HCT116 (cell line): ENCODE measurements at regions not wholly inside any gene's neighbourhood (a gene's known extent, or its start where the extent isn't known, plus 50 kb on each side); places are given as distances from the start of the nearest gene placed in this dataset.

Source experiments
- ATAC-seq: fragments of 200-7000 bp; cut with Tn5 transposase; 2 replicates; pipeline ENCODE4 v1.9.1; 2020; ENCODE audit warnings: mild to moderate bottlenecking, moderate library complexity
- BruUV-seq: library from RNA; stranded (reverse); fragments of 400-500 nt; replicated peaks from 2 replicates; lab custom pipeline; 2021; lab: Mats Ljungman, UMichigan
- CTCF ChIA-PET: fragments of 300-600 bp; sonication (Branson Sonifier 250); formaldehyde crosslinking; loops from one replicate; lab custom pipeline; 2021; ENCODE audit warnings: antibody characterized with exemption; lab: Charles Lee
- POLR2A ChIA-PET: fragments of 300-600, 350-600 bp; sonication (Branson Sonifier 250); formaldehyde crosslinking; loops from one replicate; lab custom pipeline; 2021; ENCODE audit warnings: antibody characterized with exemption; lab: Charles Lee
- RAD21 ChIA-PET, 2 experiments: fragments of 300-600 bp; sonication (Branson Sonifier 250); formaldehyde crosslinking; loops; one replicate each; lab custom pipeline; 2023; ENCODE audit warnings: low total read pairs in 2 of 2; ENCODE audit not compliant: uncharacterized antibody in 2 of 2, unreplicated experiment in 2 of 2, low non-redundant PET in 1 of 2; lab: Charles Lee
- DNase-seq: peaks from one replicate; pipeline ENCODE4 v3.0.0-alpha.2; 2010; ENCODE audit warnings: low read depth, low spot score
- H2AFZ ChIP-seq: fragments of 200-600 bp; shearing (Covaris generic), sonication (generic); 2 replicates; pipeline ENCODE4 v1.6.1; 2017; ENCODE audit warnings: low read depth, mixed run types, mixed read lengths, antibody characterized with exemption, low read length; ENCODE audit not compliant: poor library complexity, severe bottlenecking
- H3K27ac ChIP-seq: 2 replicates; pipeline ENCODE4 v1.5.1; 2012; ENCODE audit warnings: low read depth, low read length
- H3K27me3 ChIP-seq: fragments of 200-600 bp; sonication (generic); 2 replicates; pipeline ENCODE4 v1.6.1; 2016; ENCODE audit warnings: mixed run types, low read length, mixed read lengths; ENCODE audit not compliant: insufficient read depth
- H3K36me3 ChIP-seq, 2 experiments: fragments of 200-500 bp in 1 of 2; fragments of 200-600 bp in 1 of 2; sonication (Bioruptor generic) in 1 of 2; sonication (generic) in 1 of 2; 2 replicates each; pipeline versions ENCODE4 v1.5.1 to v1.6.1; 2014 to 2016; ENCODE audit warnings: low read length in 2 of 2, inconsistent platforms in 1 of 2, mixed read lengths in 1 of 2, mixed run types in 1 of 2; ENCODE audit not compliant: insufficient read depth in 2 of 2, control insufficient read depth in 1 of 2
- H3K4me1 ChIP-seq, 2 experiments: fragments of 200-600 bp in 1 of 2; sonication (generic) in 1 of 2; 2 replicates each; pipeline versions ENCODE4 v1.5.1 to v1.6.1; 2012 to 2017; ENCODE audit warnings: low read length in 2 of 2, inconsistent platforms in 1 of 2, mild to moderate bottlenecking in 1 of 2, mixed read lengths in 1 of 2, mixed run types in 1 of 2, moderate library complexity in 1 of 2; ENCODE audit not compliant: insufficient read depth in 2 of 2, control insufficient read depth in 1 of 2
- H3K4me2 ChIP-seq: fragments of 200-600 bp; sonication (generic); 2 replicates; pipeline ENCODE4 v1.6.1; 2017; ENCODE audit warnings: mixed run types, low read length, mixed read lengths
- H3K4me3 ChIP-seq, 2 experiments: fragments of 200-600 bp in 1 of 2; sonication (generic) in 1 of 2; replicated peaks in 1 of 2; 2 replicates each; pipeline ENCODE4 v1.5.1; 2011 to 2016; ENCODE audit warnings: low read length in 2 of 2, control low read depth in 1 of 2, low read depth in 1 of 2, mild to moderate bottlenecking in 1 of 2, mixed read lengths in 1 of 2, mixed run types in 1 of 2
- H3K79me2 ChIP-seq: fragments of 200-600 bp; sonication (generic); 2 replicates; pipeline ENCODE4 v1.6.1; 2017; ENCODE audit warnings: mild to moderate bottlenecking, mixed run types, low read length, moderate library complexity, mixed read lengths; ENCODE audit not compliant: insufficient read depth
- H3K9ac ChIP-seq: fragments of 200-600 bp; sonication (generic); 2 replicates; pipeline ENCODE4 v1.6.1; 2016; ENCODE audit warnings: low read length, mixed read lengths
- H3K9me2 ChIP-seq: fragments of 200-600 bp; sonication (generic), shearing (Covaris generic); 2 replicates; pipeline ENCODE4 v1.6.1; 2017; ENCODE audit warnings: mixed run types, mild to moderate bottlenecking, moderate library complexity; ENCODE audit not compliant: insufficient read depth
- H3K9me3 ChIP-seq, 2 experiments: fragments of 200-500 bp in 1 of 2; fragments of 200-600 bp in 1 of 2; sonication (Bioruptor generic) in 1 of 2; sonication (generic) in 1 of 2; 2 replicates each; pipeline ENCODE4 v1.6.1; 2014 to 2017; ENCODE audit warnings: low read length in 2 of 2, mixed read lengths in 2 of 2, inconsistent platforms in 1 of 2, low read depth in 1 of 2, mild to moderate bottlenecking in 1 of 2, mixed run types in 1 of 2, moderate library complexity in 1 of 2; ENCODE audit not compliant: control insufficient read depth in 1 of 2, insufficient read depth in 1 of 2
- H4K20me1 ChIP-seq: fragments of 200-600 bp; sonication (generic), shearing (Covaris generic); 2 replicates; pipeline ENCODE4 v1.6.1; 2017; ENCODE audit warnings: mixed run types, mild to moderate bottlenecking, moderate library complexity; ENCODE audit not compliant: insufficient read depth
- ATF3 ChIP-seq: IDR thresholded peaks from 2 replicates; pipeline ENCODE4 v1.6.1; 2012
- ELF1 ChIP-seq: IDR thresholded peaks from 2 replicates; pipeline ENCODE4 v1.6.1; 2012; ENCODE audit warnings: low read depth, borderline replicate concordance
- EZH2 ChIP-seq: fragments of 200-600 bp; sonication (generic); IDR thresholded peaks from 2 replicates; pipeline ENCODE4 v1.6.1; 2017; ENCODE audit warnings: antibody characterized with exemption, mixed run types
- EZH2phosphoT487 ChIP-seq: fragments of 200-600 bp; IDR thresholded peaks from 2 replicates; pipeline ENCODE4 v1.6.1; 2018; ENCODE audit warnings: antibody characterized with exemption, borderline replicate concordance
- FOSL1 ChIP-seq: IDR thresholded peaks from 2 replicates; pipeline ENCODE4 v1.6.1; 2012; ENCODE audit warnings: low read depth
- MAX ChIP-seq: IDR thresholded peaks from 2 replicates; pipeline ENCODE4 v1.6.1; 2012
- POLR2A ChIP-seq: IDR thresholded peaks from 2 replicates; pipeline ENCODE4 v1.7.0; 2011; ENCODE audit warnings: borderline replicate concordance; ENCODE audit not compliant: insufficient read depth, insufficient read length; ENCODE audit errors: extremely low read depth
- POLR2AphosphoS5 ChIP-seq: IDR thresholded peaks from 2 replicates; pipeline ENCODE4 v1.6.1; 2011; ENCODE audit warnings: mild to moderate bottlenecking, low read depth, low read length, moderate library complexity
- RAD21 ChIP-seq: IDR thresholded peaks from 2 replicates; pipeline ENCODE4 v1.6.1; 2012; ENCODE audit warnings: low read depth, mild to moderate bottlenecking
- REST ChIP-seq: IDR thresholded peaks from 2 replicates; pipeline ENCODE4 v1.6.1; 2012; ENCODE audit warnings: low read depth
- SIN3A ChIP-seq: IDR thresholded peaks from 2 replicates; pipeline ENCODE4 v1.6.1; 2012; ENCODE audit warnings: low read depth
- SP1 ChIP-seq: IDR thresholded peaks from 2 replicates; pipeline ENCODE4 v1.6.1; 2012; ENCODE audit warnings: low read depth
- SRF ChIP-seq: IDR thresholded peaks from 2 replicates; pipeline ENCODE4 v1.6.1; 2012; ENCODE audit warnings: low read depth
- TCF7L2 ChIP-seq: IDR thresholded peaks from 2 replicates; pipeline ENCODE4 v1.7.0; 2011; ENCODE audit warnings: borderline replicate concordance, inconsistent platforms; ENCODE audit not compliant: insufficient read depth, insufficient read length; ENCODE audit errors: extremely low read depth
- ZBTB33 ChIP-seq: IDR thresholded peaks from 2 replicates; pipeline ENCODE4 v1.6.1; 2011; ENCODE audit warnings: mild to moderate bottlenecking, low read length, moderate library complexity; ENCODE audit not compliant: insufficient replicate concordance; ENCODE audit errors: extremely low read depth
- ZFX ChIP-seq: fragments of 450-650 bp; IDR thresholded peaks from 2 replicates; pipeline ENCODE4 v1.6.1; 2017
- ZNF274 ChIP-seq: fragments of 200-500 bp; sonication (Bioruptor generic); IDR thresholded peaks from 2 replicates; pipeline ENCODE4 v1.6.1; 2014; ENCODE audit warnings: mild to moderate bottlenecking, low read depth, low read length, inconsistent platforms
- intact Hi-C: fragments of 100-400 bp; cut with micrococcal nuclease; formaldehyde crosslinking; loops from 2 replicates; pipeline ENCODE4 v1.10.0; 2022

GRCh38 chr1:69252696-69253095 lies 315.0 kb upstream of the LRRC7 start:
- Histone ChIP-seq H3K4me1 (no peaks in the 10 kb centered on the region), H3K9ac (no peak overlapping the region), H3K27ac (no peak overlapping the region), H3K4me3 (no peak overlapping the region), H3K79me2 (no peaks in the 10 kb centered on the region), H4K20me1 (no peaks in the 10 kb centered on the region), H3K9me3 (no peaks in the 10 kb centered on the region), H3K9me2 (no peaks in the 10 kb centered on the region), H3K36me3 (no peaks in the 10 kb centered on the region), H3K4me2 (no peak overlapping the region), H3K27me3 (peaks cover 6% of the 10 kb centered on the region; the same call in 1 of the 2 replicates), H2AFZ (no peak overlapping the region)
- no peak for ATAC-seq
- TF ChIP-seq MAX (no peak), POLR2AphosphoS5 (no peak), SRF (no peak), SP1 (no peak), RAD21 (no peak), ATF3 (no peak), REST (no peak), ZNF274 (no peak), POLR2A (no peak), EZH2 (no peak), EZH2phosphoT487 (no peak), ZFX (no peak), SIN3A (no peak), TCF7L2 (no peak), FOSL1 (no peak), ZBTB33 (no peak), ELF1 (no peak)
- CTCF ChIA-PET = no interaction called here
- POLR2A ChIA-PET = no interaction called here
- RAD21 ChIA-PET = no interaction called here
- no peak for DNase-seq
- no TSS peak for BruUV-seq
- intact Hi-C loops = no loop called here
